Progenitor cell of endocrine pancreas (in vitro differentiated cells): ENCODE measurements at regions not wholly inside any gene's neighbourhood (a gene's known extent, or its start where the extent isn't known, plus 50 kb on each side); places are given as distances from the start of the nearest gene placed in this dataset.

Experiments
- DNase-seq: peaks from one replicate; pipeline ENCODE4 v3.0.0; 2021; ENCODE audit warnings: low spot score; ENCODE audit not compliant: unreplicated experiment
- H3K27ac Mint-ChIP-seq: 2 replicates; pipeline ENCODE4 v1.8.0; 2021; ENCODE audit warnings: mild to moderate bottlenecking, moderate library complexity, mixed read lengths
- H3K27me3 Mint-ChIP-seq: 2 replicates; pipeline ENCODE4 v1.8.0; 2021; ENCODE audit warnings: mixed read lengths
- H3K36me3 Mint-ChIP-seq: 2 replicates; pipeline ENCODE4 v1.8.0; 2022; ENCODE audit warnings: mixed read lengths; ENCODE audit not compliant: insufficient read depth
- H3K4me1 Mint-ChIP-seq: 2 replicates; pipeline ENCODE4 v1.8.0; 2021; ENCODE audit warnings: low read depth, mixed read lengths
- H3K4me3 Mint-ChIP-seq: 2 replicates; pipeline ENCODE4 v1.8.0; 2021; ENCODE audit warnings: low read depth, mild to moderate bottlenecking, moderate library complexity, mixed read lengths
- H3K9me3 Mint-ChIP-seq: 2 replicates; pipeline ENCODE4 v1.8.0; 2021; ENCODE audit warnings: low read depth, mixed read lengths
- TF ChIP-seq, protein P1 (sequence below): fragments of 200-600 bp; sonication (generic); IDR thresholded peaks from one replicate; pipeline ENCODE4 v1.5.0; 2021; ENCODE audit warnings: antibody characterized with exemption, mild to moderate bottlenecking; ENCODE audit not compliant: unreplicated experiment

DNA sequence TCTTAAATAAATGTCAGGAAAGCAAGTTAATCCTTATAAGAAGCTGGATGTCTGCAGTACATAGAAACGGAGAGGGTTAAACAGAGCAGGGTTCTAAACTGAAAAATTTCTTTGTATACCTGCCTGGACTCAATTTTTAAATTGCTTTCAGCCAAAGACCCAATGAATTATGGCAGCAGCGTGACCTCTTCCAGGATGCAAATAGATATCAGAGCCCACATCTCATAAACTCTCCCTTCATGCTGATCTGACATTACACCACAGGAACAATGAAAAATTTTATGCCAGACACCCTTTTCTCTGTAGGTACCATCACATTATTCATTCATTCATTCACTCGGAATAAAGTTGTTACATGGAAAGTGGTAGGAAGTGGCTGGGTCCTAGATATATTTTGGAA, 236.4 kb downstream of the NUF2 start:
- peaks cover 12% of the 10 kb centered on the region for H3K9me3 Mint-ChIP-seq
- no peaks in the 10 kb centered on the region for H3K27me3 Mint-ChIP-seq
- H3K36me3 Mint-ChIP-seq, result no peaks in the 10 kb centered on the region
- DNase-seq, result no peak
- no peak overlapping the region for H3K4me3 Mint-ChIP-seq
- TF ChIP-seq, protein P1, sequence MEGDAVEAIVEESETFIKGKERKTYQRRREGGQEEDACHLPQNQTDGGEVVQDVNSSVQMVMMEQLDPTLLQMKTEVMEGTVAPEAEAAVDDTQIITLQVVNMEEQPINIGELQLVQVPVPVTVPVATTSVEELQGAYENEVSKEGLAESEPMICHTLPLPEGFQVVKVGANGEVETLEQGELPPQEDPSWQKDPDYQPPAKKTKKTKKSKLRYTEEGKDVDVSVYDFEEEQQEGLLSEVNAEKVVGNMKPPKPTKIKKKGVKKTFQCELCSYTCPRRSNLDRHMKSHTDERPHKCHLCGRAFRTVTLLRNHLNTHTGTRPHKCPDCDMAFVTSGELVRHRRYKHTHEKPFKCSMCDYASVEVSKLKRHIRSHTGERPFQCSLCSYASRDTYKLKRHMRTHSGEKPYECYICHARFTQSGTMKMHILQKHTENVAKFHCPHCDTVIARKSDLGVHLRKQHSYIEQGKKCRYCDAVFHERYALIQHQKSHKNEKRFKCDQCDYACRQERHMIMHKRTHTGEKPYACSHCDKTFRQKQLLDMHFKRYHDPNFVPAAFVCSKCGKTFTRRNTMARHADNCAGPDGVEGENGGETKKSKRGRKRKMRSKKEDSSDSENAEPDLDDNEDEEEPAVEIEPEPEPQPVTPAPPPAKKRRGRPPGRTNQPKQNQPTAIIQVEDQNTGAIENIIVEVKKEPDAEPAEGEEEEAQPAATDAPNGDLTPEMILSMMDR, result no peak
- H3K4me1 Mint-ChIP-seq, result peaks cover 8% of the 10 kb centered on the region
- no peak overlapping the region for H3K27ac Mint-ChIP-seq

DNA sequence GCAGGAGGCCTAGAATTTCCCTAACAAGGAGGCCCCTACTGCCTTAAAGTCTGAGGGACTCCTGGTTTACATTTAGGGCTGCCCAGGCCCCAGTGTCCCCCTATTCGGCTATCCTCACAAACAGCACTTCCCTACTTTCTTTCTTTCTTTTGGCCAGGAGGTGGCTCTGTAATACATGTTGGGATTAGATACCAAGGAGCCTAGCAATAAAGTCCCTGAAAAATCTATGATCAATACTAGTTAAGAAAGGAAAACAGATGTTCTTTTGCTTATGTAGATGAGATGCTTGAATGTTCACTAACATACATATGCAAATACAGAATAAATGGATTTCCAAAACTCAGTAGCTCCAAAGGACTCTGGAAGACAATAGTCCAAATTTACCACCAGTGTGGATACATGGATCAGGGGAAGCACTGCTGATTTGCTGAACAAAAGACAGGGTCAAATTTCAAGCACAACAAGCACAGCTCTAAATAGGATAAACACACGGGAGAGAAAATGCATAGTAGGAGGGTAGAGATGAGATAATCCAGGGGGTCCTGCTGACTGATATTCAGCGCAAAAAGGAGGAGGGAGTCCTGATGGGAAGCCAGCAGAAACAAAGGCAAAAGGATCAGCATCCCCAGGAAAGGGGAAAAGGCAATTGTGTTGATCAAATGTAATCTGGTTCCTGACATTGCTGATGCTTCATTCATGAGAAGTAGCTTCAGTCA, 240.0 kb downstream of the NUF2 start:
- Mint-ChIP-seq H3K27ac (peak overlapping the region; percentile 4), H3K9me3 (no peaks in the 10 kb centered on the region), H3K36me3 (no peaks in the 10 kb centered on the region), H3K4me3 (no peak overlapping the region), H3K27me3 (no peaks in the 10 kb centered on the region), H3K4me1 (peaks cover 10% of the 10 kb centered on the region)
- DNase-seq, result no peak
- TF ChIP-seq, protein P1, result peak; percentile 58

DNA sequence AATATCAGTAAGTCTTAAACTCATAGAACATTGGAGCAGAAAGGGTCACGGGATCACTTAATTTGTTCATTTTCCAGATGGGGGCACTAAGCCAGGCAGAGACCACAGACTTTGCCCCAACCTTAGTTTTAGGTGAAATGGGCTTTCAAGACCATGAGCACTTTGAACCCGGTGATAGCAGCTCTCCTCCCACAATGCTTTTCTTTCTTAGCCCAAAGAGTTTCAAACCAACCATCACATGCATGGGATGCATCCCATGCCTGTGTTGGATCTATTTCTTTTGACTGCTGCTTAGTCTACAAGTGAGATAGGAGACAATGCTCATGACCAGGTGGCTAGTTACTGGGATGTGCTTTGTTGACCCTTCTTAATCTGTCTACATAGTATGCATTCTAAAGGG, 240.6 kb downstream of the NUF2 start:
- H3K27ac Mint-ChIP-seq, result no peak overlapping the region
- H3K4me3 Mint-ChIP-seq, result no peak overlapping the region
- no peaks in the 10 kb centered on the region for H3K9me3 Mint-ChIP-seq
- H3K36me3 Mint-ChIP-seq, result no peaks in the 10 kb centered on the region
- no peak for DNase-seq
- peaks cover 10% of the 10 kb centered on the region for H3K4me1 Mint-ChIP-seq
- TF ChIP-seq, protein P1, result no peak
- H3K27me3 Mint-ChIP-seq, result no peaks in the 10 kb centered on the region

DNA sequence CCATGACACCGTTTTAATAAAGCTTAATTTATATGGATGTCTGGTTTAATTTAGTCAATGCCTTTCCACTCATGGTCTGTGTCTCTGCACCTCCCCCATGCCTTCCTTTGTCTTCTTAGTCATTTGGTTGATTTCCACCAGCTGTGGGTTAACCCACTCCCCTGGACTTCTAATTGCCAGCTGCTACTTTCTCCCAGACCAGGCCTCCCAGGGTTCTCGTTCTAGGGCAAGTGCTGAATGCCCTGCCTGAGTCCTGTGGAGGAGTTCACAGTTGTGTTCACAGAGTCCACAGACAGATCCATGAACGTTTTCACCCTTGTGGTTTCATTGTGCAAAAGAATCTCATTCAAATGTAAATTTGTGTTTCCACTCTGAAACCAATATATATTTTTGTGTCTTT, 243.4 kb downstream of the NUF2 start:
- Mint-ChIP-seq H3K27ac (no peak overlapping the region), H3K36me3 (no peaks in the 10 kb centered on the region), H3K9me3 (no peaks in the 10 kb centered on the region), H3K4me3 (no peak overlapping the region), H3K27me3 (no peaks in the 10 kb centered on the region), H3K4me1 (peaks cover 10% of the 10 kb centered on the region)
- DNase-seq, result no peak
- TF ChIP-seq, protein P1, result no peak

DNA sequence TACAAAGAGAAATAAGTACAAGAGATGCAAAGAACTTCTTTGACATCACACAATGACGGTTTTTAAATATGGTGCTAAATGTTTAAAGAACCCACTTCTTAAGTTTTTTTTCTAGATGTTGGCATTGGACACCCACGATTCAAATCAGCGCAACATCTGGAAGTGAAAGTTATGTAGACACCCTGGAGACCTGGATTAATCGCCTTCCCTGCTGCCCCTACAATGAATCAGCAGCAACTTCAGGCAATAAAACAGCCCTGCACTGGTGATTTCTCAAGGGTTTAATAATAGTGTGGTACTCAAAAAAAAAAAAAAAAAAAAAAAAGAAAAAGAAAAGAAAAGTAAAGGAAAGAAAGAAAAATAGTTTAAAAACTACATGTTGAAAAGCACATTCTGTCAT, 248.3 kb downstream of the NUF2 start:
- Mint-ChIP-seq H3K4me1 (peaks cover 2% of the 10 kb centered on the region), H3K27me3 (no peaks in the 10 kb centered on the region), H3K9me3 (no peaks in the 10 kb centered on the region), H3K4me3 (no peak overlapping the region), H3K27ac (no peak overlapping the region), H3K36me3 (no peaks in the 10 kb centered on the region)
- DNase-seq, result no peak
- TF ChIP-seq, protein P1, result no peak
